GM18502 (cell line): ENCODE measurements at regions not wholly inside any gene's neighbourhood (a gene's known extent, or its start where the extent isn't known, plus 50 kb on each side); places are given as distances from the start of the nearest gene placed in this dataset.
"Not testable (repeated sequence)": the region's sequence is repeated elsewhere in the genome, so short reads cannot be mapped to it uniquely, and the experiment has no call there.

Source experiments
- ATAC-seq: cut with Tn5 transposase; IDR thresholded peaks from one replicate; pipeline ENCODE4 v1.9.1; 2021; ENCODE audit warnings: mild to moderate bottlenecking; ENCODE audit not compliant: unreplicated experiment, poor library complexity

- ATAC-seq, result no peak
Measured at GRCh38 chr11:103584021-103584420, 452.4 kb upstream of the DDI1 start.

GRCh38 chr11:103584720-103585119, 451.7 kb upstream of the DDI1 start:
- ATAC-seq, result no peak

DNA sequence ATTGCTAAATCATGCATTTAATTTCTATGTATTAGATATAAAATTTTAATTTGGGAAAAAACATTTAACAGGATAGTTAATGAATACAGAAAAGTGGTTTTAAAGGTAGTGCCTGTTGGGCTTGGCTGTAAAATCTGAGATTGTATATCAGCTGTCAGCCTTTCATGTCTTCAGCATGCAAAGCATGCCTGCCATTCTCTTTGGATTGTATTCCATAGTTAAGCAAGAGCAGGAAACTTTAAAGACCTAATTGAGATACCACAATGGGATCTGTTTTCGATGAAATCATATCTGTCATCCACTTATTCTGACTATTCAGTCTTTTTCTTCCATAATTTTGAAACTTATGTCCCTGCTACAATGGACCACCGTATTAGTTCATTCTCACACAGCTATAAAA, 451.0 kb upstream of the DDI1 start:
- ATAC-seq, result no peak

- ATAC-seq, result no peak
Measured at GRCh38 chr11:103585911-103586310, 450.5 kb upstream of the DDI1 start.

GRCh38 chr11:103586756-103587155, 449.7 kb upstream of the DDI1 start:
- ATAC-seq, result no peak

- no peak for ATAC-seq
Measured at GRCh38 chr11:103587901-103588788, 448.3 kb upstream of the DDI1 start.

DNA sequence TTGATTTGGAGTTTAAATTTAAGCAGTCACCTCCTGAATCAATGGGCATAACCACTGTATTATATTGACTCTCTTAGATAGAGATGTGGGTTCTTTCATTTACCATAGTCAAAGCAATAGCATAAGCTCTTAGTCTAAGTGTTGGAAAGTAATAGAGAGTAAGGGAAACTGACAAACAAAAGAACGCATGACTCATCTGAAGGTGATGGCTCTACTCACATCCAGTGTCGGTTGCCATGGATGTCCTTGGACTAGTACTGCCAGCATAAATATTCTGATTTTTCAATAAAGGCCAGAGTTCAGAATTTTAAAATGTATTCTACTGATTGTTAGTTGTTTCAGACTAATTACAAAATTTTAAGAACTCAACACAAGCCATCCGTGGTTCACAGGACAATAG, 444.9 kb upstream of the DDI1 start:
- no peak for ATAC-seq

- no peak for ATAC-seq
Measured at GRCh38 chr11:103594283-103594682, 442.2 kb upstream of the DDI1 start.

GRCh38 chr11:103596315-103596714, 440.1 kb upstream of the DDI1 start:
- ATAC-seq, result no peak

DNA sequence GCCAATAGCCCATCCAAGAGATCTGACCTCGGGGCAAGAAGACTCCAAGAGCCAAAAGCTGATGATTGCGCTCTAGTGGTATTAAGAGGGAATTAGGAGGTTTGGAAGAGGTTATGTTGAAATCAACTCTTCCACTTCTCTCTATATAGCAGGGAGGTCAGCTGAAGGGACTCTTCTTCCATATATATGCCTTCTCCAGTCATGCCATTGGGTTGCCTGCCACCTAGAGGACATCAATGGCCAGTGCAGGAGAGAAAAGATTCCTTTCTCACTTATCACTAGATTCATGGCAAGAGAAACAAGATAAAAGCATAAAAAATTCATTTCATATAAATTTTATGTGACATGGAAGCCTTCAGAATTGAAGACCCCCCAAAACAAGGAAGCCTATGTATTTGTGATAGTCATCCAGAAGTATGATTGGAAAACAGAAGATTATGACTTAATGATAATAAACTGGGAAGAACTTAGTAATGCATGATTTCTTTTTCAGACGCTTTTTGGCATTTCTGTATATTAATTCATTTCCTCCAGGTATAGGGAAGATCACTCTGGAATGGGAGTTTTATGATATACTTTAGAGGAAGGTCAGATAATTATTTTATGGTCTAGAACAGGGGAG, 435.1 kb upstream of the DDI1 start:
- peak; percentile 97 for ATAC-seq

- ATAC-seq, result no peak
Measured at GRCh38 chr11:103602840-103603239, 433.6 kb upstream of the DDI1 start.

GRCh38 chr11:103604310-103604709, 432.1 kb upstream of the DDI1 start:
- no peak for ATAC-seq

- ATAC-seq, result no peak
Measured at GRCh38 chr11:103608566-103608965, 427.9 kb upstream of the DDI1 start.

GRCh38 chr11:103609117-103610066, 427.0 kb upstream of the DDI1 start:
- no peak for ATAC-seq

GRCh38 chr11:103610435-103610834, 426.0 kb upstream of the DDI1 start:
- ATAC-seq, result no peak

- ATAC-seq, result not testable (repeated sequence)
Measured at GRCh38 chr11:103611526-103612260, 424.7 kb upstream of the DDI1 start.

GRCh38 chr11:103612451-103612850, 424.0 kb upstream of the DDI1 start:
- ATAC-seq, result not testable (repeated sequence)

GRCh38 chr11:103616586-103616985, 419.9 kb upstream of the DDI1 start:
- ATAC-seq, result not testable (repeated sequence)

GRCh38 chr11:103618528-103618927, 417.9 kb upstream of the DDI1 start:
- no peak for ATAC-seq

DNA sequence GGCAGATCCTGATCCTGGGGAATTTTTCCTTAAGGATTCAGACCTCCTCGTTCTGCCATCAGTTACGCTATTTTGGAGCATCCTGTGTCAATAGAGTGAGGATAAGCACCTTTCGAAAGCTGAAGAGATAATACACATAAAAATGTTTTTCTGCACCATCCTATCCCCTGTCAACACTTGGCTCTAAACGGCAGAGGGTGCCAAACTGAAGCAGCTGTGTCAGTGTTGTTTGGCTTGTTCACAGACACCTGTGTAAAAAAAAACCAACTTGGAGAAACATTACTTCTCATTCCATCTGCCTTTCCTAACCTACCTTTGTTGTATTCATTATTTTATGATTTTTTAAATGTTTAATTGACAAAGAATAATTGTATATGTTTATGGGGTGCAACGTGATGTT, 417.0 kb upstream of the DDI1 start:
- no peak for ATAC-seq
